Pancreas (tissue), 10 donors: ENCODE measurements at regions not wholly inside any gene's neighbourhood (a gene's known extent, or its start where the extent isn't known, plus 50 kb on each side); places are given as distances from the start of the nearest gene placed in this dataset.

Experiments
- ATAC-seq, 4 donors: fragments of 200-7000 bp; cut with Tn5 transposase; one replicate each; pipeline versions ENCODE4 v1.8.0 to v1.9.1; 2020; ENCODE audit warnings: mild to moderate bottlenecking in 4 of 4, moderate library complexity in 4 of 4
- DNase-seq, 6 donors: peaks; one replicate each; pipeline ENCODE4 v3.0.0-alpha.2; 2020
- FAIRE-seq: peaks from 2 replicates; lab custom pipeline; 2012; peaks lifted over from hg19 to GRCh38; lab: Jason Lieb, UNC
- H3K27ac ChIP-seq, 4 donors: fragments of 200-600 bp; sonication (generic); 1 replicate in 3 of 4; 2 replicates in 1 of 4; pipeline versions ENCODE4 v1.5.0 to v1.8.0; 2020
- H3K27me3 ChIP-seq, 4 donors: fragments of 200-600 bp; one replicate each; pipeline ENCODE4 v1.8.0; 2021
- H3K36me3 ChIP-seq, 3 donors: fragments of 200-600 bp; sonication (generic) in 1 of 3; one replicate each; pipeline versions ENCODE4 v1.5.0 to v1.8.0; 2020 to 2021
- H3K4me1 ChIP-seq, 3 donors: fragments of 200-600 bp; one replicate each; pipeline ENCODE4 v1.8.0; 2021
- H3K4me3 ChIP-seq, 4 donors: fragments of 200-600 bp; sonication (generic) in 2 of 4; one replicate each; pipeline versions ENCODE4 v1.5.0 to v1.8.0; 2020 to 2021
- H3K9me3 ChIP-seq, 4 donors: fragments of 200-600 bp; one replicate each; pipeline ENCODE4 v1.8.0; 2021
- WGBS, 2 donors: extraction: QIAGEN DNeasy Blood & Tissue Kit; methylation state at CpG; one replicate each; pipeline ENCODE4 v1.1.7; 2013; 5-methylcytosine and 5-hydroxymethylcytosine counted together
- intact Hi-C, 3 donors: fragments of 100-400 bp; cut with DNase I; formaldehyde crosslinking; loops; one replicate each; pipeline versions ENCODE4 v1.11.1 to v1.14.2; 2022
- TF ChIP-seq, protein P1 (sequence below), 4 donors: fragments of 200-600 bp; sonication (generic) in 3 of 4; IDR thresholded peaks; one replicate each; pipeline versions ENCODE4 v1.5.0 to v1.8.0; 2021; ENCODE audit warnings: antibody characterized with exemption in 4 of 4
- donor health status: healthy with polysubstance abuse.
- donor health status: DM: no; HTN: no; CAD: no; lungs with moderate emphysema.
- donor health status: DM: no; HTN: no; CAD: no.
- donor health status: control.
- donor health status: control.
- donor health status: Bipolar disorder and iron deficiency.
- donor health status: DM: yes; HTN: yes; CAD: no.
- donor health status: DM: no; HTN: no; CAD: no.
- donor health status: DM: no; HTN: no; CAD: no.
- donor health status: DM: yes; HTN: yes; CAD: no.

DNA sequence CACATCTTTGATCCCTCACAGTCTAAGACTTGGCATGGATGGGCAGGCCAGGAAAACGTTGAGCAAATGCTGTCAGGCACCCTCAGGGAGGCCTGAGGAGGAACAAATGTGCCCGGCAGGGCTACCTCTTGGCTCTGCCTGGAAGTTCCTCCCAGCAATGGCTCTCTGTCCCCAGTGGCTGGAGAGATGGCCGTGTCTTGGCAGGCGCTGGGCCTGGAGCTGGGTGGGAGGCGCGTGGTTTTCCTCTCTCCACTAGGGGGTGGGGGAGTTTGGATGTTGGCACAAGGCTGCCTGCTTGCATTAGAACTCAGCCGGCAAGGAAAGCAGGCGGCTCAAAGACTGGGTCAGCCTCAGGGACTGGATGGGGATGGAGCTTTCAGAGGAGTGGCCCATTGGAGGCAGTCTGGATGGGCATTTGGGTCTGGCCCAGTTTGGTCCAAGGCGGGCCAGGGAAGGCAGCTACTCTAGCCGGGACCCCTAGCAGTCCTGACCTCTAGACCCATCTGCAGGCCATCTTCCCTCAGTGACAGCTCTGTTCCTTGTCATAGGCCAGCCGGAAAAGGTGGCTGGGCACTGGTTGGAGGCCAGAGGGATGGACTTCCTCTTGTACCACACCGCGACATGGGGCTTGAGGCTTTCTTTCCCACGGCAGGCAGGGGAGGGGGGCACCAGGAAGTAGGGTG lies 68.2 kb upstream of the STC2 start:
- Histone ChIP-seq H3K27me3 (no peaks in the 10 kb centered on the region), H3K4me1 (no peaks in the 10 kb centered on the region), H3K36me3 (no peaks in the 10 kb centered on the region), H3K4me3 (no peak overlapping the region), H3K27ac (no peak overlapping the region), H3K9me3 (no peaks in the 10 kb centered on the region)
- DNase-seq (no peak), FAIRE-seq (no peak), ATAC-seq (no peak)
- TF ChIP-seq, protein P1, sequence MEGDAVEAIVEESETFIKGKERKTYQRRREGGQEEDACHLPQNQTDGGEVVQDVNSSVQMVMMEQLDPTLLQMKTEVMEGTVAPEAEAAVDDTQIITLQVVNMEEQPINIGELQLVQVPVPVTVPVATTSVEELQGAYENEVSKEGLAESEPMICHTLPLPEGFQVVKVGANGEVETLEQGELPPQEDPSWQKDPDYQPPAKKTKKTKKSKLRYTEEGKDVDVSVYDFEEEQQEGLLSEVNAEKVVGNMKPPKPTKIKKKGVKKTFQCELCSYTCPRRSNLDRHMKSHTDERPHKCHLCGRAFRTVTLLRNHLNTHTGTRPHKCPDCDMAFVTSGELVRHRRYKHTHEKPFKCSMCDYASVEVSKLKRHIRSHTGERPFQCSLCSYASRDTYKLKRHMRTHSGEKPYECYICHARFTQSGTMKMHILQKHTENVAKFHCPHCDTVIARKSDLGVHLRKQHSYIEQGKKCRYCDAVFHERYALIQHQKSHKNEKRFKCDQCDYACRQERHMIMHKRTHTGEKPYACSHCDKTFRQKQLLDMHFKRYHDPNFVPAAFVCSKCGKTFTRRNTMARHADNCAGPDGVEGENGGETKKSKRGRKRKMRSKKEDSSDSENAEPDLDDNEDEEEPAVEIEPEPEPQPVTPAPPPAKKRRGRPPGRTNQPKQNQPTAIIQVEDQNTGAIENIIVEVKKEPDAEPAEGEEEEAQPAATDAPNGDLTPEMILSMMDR (IDR thresholded peaks at IDR 0.05) = no peak
- intact Hi-C loops = no loop called here
- 82 to 83% methylated on average over 14 of the region's 14 CpGs for WGBS, 2 donors

DNA sequence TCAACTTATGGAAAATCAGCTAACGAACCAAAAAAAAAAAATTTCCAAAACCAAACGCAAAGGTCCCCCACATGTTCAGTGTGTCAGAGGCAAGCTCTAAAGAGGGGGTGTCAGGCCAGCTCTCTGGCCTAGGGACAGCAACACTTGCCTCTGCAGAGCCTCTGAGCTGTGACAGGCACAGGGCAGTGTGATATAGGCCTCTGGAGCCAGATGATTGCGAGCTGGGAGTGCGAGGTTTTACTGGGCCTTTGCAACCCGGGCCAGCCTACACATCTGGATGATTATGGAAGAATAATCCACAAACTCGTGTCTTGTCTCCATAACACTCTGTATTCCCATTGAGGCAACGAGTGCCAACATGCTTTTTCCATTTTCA lies 67.7 kb upstream of the STC2 start:
- no peak for FAIRE-seq
- H3K27me3 ChIP-seq = no peaks in the 10 kb centered on the region

DNA sequence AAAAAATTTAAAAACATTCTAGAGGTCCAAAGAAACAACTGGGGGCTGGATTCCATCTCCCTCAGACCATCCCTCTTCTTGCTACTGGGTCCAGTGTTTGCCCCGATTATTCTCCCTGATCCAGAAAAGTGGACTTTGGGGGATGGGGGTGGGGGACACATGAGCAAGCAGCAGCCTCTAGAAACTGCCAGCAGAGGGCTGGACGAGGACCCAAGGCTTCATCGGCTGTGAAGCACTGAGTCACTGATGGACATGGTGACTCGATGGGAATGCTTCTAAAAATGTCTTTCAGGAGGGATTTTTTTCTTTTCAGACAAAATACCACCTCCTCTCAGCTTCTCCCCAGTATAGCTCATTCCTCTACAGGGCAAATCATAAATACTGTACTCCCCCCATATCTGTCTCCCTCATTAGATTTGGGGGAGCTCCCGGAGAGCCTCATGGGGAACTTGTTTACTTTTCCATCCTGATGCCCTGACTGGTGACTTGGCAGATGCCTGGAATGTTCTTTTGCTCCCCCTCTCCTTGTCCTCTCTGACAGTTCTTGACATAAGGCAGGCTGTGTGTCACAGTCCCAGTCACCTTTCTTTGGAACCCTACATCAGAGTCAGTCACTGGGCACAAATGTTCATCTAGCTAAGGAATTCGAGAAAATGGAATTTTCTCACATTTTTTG lies 67.2 kb upstream of the STC2 start:
- 52 to 59% methylated on average over 6 of the region's 6 CpGs for WGBS, 2 donors
- no peak for FAIRE-seq
- Histone ChIP-seq H3K27me3 (no peaks in the 10 kb centered on the region), H3K36me3 (no peaks in the 10 kb centered on the region), H3K4me1 (no peaks in the 10 kb centered on the region), H3K9me3 (no peaks in the 10 kb centered on the region), H3K27ac (no peak overlapping the region), H3K4me3 (no peak overlapping the region)
- no peak for ATAC-seq
- TF ChIP-seq, protein P1 (IDR thresholded peaks at IDR 0.05) = no peak
- intact Hi-C loops = no loop called here
- no peak for DNase-seq

More for the DNA sequence above, 67.7 kb upstream of the STC2 start:
- Histone ChIP-seq H3K36me3 (no peaks in the 10 kb centered on the region), H3K4me1 (no peaks in the 10 kb centered on the region), H3K27ac (no peak overlapping the region), H3K9me3 (no peaks in the 10 kb centered on the region), H3K4me3 (no peak overlapping the region)
- 81 to 86% methylated on average over 7 of the region's 7 CpGs for WGBS, 2 donors
- TF ChIP-seq, protein P1 (IDR thresholded peaks at IDR 0.05) = no peak
- intact Hi-C loops = no loop called here
- DNase-seq (no peak), ATAC-seq (no peak)

- Histone ChIP-seq H3K27ac (no peak overlapping the region), H3K4me3 (no peak overlapping the region), H3K27me3 (no peaks in the 10 kb centered on the region), H3K9me3 (no peaks in the 10 kb centered on the region), H3K36me3 (no peaks in the 10 kb centered on the region), H3K4me1 (no peaks in the 10 kb centered on the region)
- intact Hi-C loops = no loop called here
- FAIRE-seq (no peak), ATAC-seq (no peak), DNase-seq (no peak)
- TF ChIP-seq, protein P1 (IDR thresholded peaks at IDR 0.05) = no peak
- WGBS, 2 donors = 52 to 72% methylated on average over 4 of the region's 4 CpGs
Measured at GRCh38 chr5:173394701-173395100, 66.5 kb upstream of the STC2 start.

DNA sequence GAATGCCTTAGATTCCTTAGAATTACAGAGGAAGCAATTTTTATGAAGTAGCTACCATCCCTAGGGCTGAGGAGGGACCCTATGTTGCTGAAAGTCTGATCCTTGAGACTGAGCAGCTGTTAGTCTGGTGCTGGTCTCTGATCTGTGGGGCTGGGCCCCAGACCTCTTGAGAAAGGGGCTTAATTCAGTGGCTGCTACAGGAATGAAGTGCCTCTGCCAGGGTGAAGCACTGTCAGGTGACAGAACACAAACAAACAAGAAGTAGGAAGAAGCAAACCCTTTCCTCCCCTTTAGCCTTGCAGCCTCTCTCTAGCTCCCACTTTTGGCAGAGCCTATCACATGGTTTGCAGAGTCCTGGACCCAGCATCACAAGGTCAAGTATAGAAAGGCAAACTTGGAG lies 64.0 kb upstream of the STC2 start:
- DNase-seq (no peak), ATAC-seq (no peak), FAIRE-seq (no peak)
- intact Hi-C loops = no loop called here
- H3K36me3 ChIP-seq = no peaks in the 10 kb centered on the region
- no peaks in the 10 kb centered on the region for H3K4me1 ChIP-seq
- H3K27ac ChIP-seq = no peak overlapping the region
- H3K9me3 ChIP-seq = no peaks in the 10 kb centered on the region
- no peaks in the 10 kb centered on the region for H3K27me3 ChIP-seq
- TF ChIP-seq, protein P1 (IDR thresholded peaks at IDR 0.05) = no peak
- no peak overlapping the region for H3K4me3 ChIP-seq
